Mammary epithelial cell (primary cell): ENCODE measurements at regions not wholly inside any gene's neighbourhood (a gene's known extent, or its start where the extent isn't known, plus 50 kb on each side); places are given as distances from the start of the nearest gene placed in this dataset.

ENCODE experiments used
- EZH2 ChIP-seq: IDR thresholded peaks from 2 replicates; pipeline ENCODE4 v1.6.1; 2012; ENCODE audit warnings: low read length, inconsistent platforms, borderline replicate concordance
- TF ChIP-seq, protein P1 (sequence below), 2 donors: IDR thresholded peaks in 1 of 2; conservative IDR thresholded peaks in 1 of 2; 2 replicates each; pipeline ENCODE4 v1.5.1; 2011 to 2012; ENCODE audit warnings: inconsistent platforms in 2 of 2, low read length in 2 of 2, mild to moderate bottlenecking in 2 of 2, control low read depth in 1 of 2, low read depth in 1 of 2; ENCODE audit not compliant: insufficient read depth in 1 of 2; ENCODE audit errors: extremely low read depth in 1 of 2

GRCh38 chr11:29282088-29282487 lies 734.7 kb downstream of the KCNA4 start:
- TF ChIP-seq, protein P1, sequence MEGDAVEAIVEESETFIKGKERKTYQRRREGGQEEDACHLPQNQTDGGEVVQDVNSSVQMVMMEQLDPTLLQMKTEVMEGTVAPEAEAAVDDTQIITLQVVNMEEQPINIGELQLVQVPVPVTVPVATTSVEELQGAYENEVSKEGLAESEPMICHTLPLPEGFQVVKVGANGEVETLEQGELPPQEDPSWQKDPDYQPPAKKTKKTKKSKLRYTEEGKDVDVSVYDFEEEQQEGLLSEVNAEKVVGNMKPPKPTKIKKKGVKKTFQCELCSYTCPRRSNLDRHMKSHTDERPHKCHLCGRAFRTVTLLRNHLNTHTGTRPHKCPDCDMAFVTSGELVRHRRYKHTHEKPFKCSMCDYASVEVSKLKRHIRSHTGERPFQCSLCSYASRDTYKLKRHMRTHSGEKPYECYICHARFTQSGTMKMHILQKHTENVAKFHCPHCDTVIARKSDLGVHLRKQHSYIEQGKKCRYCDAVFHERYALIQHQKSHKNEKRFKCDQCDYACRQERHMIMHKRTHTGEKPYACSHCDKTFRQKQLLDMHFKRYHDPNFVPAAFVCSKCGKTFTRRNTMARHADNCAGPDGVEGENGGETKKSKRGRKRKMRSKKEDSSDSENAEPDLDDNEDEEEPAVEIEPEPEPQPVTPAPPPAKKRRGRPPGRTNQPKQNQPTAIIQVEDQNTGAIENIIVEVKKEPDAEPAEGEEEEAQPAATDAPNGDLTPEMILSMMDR (conservative IDR thresholded peaks at IDR 0.05 in 1 of 2, IDR thresholded peaks at IDR 0.05 in 1 of 2; ENCODE audit: extremely low read depth in 1 of 2, insufficient read depth in 1 of 2, low read depth in 1 of 2, low read length in 2 of 2): no peak
- TF ChIP-seq EZH2: no peak
